GM10248 (cell line): ENCODE measurements at regions not wholly inside any gene's neighbourhood (a gene's known extent, or its start where the extent isn't known, plus 50 kb on each side); places are given as distances from the start of the nearest gene placed in this dataset.

Experiments
- CTCF ChIA-PET: fragments of 300-600 bp; sonication (Branson Sonifier 250); formaldehyde crosslinking; extraction: SDS; loops from one replicate; lab custom pipeline; 2021; ENCODE audit warnings: antibody characterized with exemption; lab: Yijun Ruan, JAX
- POLR2A ChIA-PET: fragments of 350-650 bp; sonication (Branson Sonifier 250); formaldehyde crosslinking; extraction: SDS; loops from one replicate; lab custom pipeline; 2020; ENCODE audit warnings: antibody characterized with exemption; lab: Yijun Ruan, JAX
- DNase-seq: peaks from one replicate; pipeline ENCODE4 v3.0.0; 2012; ENCODE audit errors: extremely low spot score
- CTCF ChIP-seq: IDR thresholded peaks from 2 replicates; pipeline ENCODE4 v1.5.1; 2012; ENCODE audit warnings: mild to moderate bottlenecking, low read depth; ENCODE audit errors: extremely low read depth, missing control alignments, control extremely low read depth

GRCh38 chr1:242728696-242729095, 204.2 kb upstream of the PLD5 start:
- POLR2A ChIA-PET = no interaction called here
- no peak for TF ChIP-seq CTCF
- CTCF ChIA-PET = interaction anchor here (0.9 to 1.2 kb wide), 2 partner anchors 9 to 10 kb away, joined by 3 to 4 read pairs; no protein-coding TSS in a partner anchor
- no peak for DNase-seq

- no peak for DNase-seq
- POLR2A ChIA-PET = no interaction called here
These were observed 198.7 kb upstream of the PLD5 start for GRCh38 chr1:242723044-242723716.

GRCh38 chr1:242718967-242719366, 194.5 kb upstream of the PLD5 start:
- POLR2A ChIA-PET = no interaction called here
- no peak for TF ChIP-seq CTCF
- no peak for DNase-seq
- CTCF ChIA-PET = interaction anchor here (1.1 kb wide), 1 partner anchor 10 kb away, joined by 3 read pairs; no protein-coding TSS in a partner anchor

More at GRCh38 chr1:242723044-242723716, 198.7 kb upstream of the PLD5 start:
- CTCF ChIA-PET = no interaction called here
- TF ChIP-seq CTCF = no peak

GRCh38 chr1:242712248-242712647, 187.8 kb upstream of the PLD5 start:
- no peak for TF ChIP-seq CTCF
- ChIA-PET POLR2A (no interaction called here), CTCF (no interaction called here)
- DNase-seq = no peak

- CTCF ChIA-PET = interaction anchor here (1.1 kb wide), 1 partner anchor 18 kb away, joined by 3 read pairs; no protein-coding TSS in a partner anchor
- POLR2A ChIA-PET = no interaction called here
- DNase-seq = no peak
- TF ChIP-seq CTCF = no peak
These were observed 186.3 kb upstream of the PLD5 start for GRCh38 chr1:242710847-242711246.

GRCh38 chr1:242710286-242710685, 185.8 kb upstream of the PLD5 start:
- CTCF ChIA-PET = interaction anchor here (1.1 kb wide), 1 partner anchor 18 kb away, joined by 3 read pairs; no protein-coding TSS in a partner anchor
- DNase-seq = no peak
- POLR2A ChIA-PET = no interaction called here
- TF ChIP-seq CTCF = no peak
